GM12875 (cell line): ENCODE measurements at regions not wholly inside any gene's neighbourhood (a gene's known extent, or its start where the extent isn't known, plus 50 kb on each side); places are given as distances from the start of the nearest gene placed in this dataset.

Experiments
- H3K4me3 ChIP-seq: one replicate; pipeline ENCODE4 v1.5.1; 2011; ENCODE audit warnings: low read depth, low read length, control low read depth
- TF ChIP-seq, protein P1 (sequence below): IDR thresholded peaks from 2 replicates; pipeline ENCODE4 v1.5.1; 2011; ENCODE audit warnings: low read depth, mild to moderate bottlenecking, control low read depth, inconsistent platforms, low read length, moderate library complexity, borderline replicate concordance; ENCODE audit not compliant: insufficient read depth

DNA sequence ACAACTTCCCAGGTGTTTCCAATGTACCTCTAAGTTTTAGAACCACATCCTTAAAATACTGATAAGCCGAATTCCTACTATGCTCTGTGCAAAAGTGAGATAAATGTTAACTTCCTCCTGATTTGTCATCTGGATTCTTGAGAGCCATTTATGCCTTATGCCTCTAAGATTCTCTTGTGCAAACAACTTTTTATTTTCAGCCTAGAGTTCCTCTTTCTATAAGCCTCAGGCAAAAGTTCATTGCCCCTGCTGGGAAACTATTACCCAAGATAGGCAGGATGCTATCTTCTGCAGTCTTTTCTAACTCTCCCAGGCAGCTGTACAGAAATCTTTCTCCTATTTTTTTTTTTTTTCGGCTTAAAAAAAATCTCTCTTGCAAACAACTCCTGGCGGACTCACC is 216.1 kb downstream of the KCNJ3 start:
- TF ChIP-seq, protein P1, sequence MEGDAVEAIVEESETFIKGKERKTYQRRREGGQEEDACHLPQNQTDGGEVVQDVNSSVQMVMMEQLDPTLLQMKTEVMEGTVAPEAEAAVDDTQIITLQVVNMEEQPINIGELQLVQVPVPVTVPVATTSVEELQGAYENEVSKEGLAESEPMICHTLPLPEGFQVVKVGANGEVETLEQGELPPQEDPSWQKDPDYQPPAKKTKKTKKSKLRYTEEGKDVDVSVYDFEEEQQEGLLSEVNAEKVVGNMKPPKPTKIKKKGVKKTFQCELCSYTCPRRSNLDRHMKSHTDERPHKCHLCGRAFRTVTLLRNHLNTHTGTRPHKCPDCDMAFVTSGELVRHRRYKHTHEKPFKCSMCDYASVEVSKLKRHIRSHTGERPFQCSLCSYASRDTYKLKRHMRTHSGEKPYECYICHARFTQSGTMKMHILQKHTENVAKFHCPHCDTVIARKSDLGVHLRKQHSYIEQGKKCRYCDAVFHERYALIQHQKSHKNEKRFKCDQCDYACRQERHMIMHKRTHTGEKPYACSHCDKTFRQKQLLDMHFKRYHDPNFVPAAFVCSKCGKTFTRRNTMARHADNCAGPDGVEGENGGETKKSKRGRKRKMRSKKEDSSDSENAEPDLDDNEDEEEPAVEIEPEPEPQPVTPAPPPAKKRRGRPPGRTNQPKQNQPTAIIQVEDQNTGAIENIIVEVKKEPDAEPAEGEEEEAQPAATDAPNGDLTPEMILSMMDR = no peak
- no peak overlapping the region for H3K4me3 ChIP-seq

DNA sequence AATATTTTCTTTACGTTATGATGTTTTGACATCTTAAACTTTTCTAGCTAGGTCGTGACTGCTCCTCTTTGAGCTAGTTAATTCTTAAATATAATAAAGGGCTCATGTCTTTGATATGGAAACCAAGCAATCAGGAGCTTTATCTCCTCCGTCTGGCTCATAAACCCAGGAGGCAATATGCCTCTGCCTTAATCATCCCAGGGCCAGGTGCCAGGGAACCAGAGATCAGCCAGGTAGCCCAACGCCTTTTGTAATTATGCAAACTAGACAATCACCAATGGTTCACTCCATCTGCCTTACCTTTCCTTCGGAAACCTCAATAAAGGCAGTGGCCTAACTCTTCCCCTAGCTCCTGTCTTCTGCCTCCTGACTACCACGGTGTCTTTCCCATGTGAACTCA is 213.7 kb downstream of the KCNJ3 start:
- TF ChIP-seq, protein P1 = no peak
- H3K4me3 ChIP-seq = no peak overlapping the region

DNA sequence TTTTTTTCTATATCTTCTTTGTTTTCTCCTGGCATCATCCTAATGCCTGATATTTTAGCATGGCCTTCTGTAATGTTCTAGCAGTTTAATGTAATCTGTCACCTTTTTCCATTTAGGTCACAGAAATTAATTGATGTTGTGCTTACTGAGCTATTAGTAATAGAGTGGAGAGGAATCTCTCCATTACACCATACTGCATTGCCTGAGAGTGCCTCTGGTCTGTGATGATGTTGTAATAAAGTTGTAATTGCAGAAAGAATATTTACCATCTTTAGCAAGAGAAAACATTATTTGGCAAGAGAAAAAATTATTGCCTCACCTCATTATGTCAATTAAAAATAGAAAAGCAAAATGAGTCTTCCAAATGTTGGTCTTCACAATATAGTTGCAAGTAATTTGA is 213.2 kb downstream of the KCNJ3 start:
- TF ChIP-seq, protein P1 = no peak

DNA sequence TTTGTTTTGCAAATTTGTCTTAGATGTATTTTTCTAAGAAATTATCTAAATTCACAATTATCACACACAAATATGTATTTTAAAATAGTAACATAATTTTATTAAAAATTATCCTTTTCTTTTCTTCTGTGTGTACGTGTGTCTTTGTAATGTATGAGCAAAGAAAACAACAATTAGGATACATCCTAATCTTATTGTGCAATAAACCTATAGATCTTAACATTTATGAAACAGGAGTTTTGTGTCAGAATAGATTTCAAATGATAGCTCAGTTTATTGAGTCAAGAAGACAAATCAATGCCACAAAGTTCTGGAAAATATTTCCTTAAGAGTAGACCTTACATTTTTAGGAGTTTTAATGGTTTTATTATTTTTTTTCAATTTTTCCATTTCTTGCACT is 212.2 kb downstream of the KCNJ3 start:
- no peak overlapping the region for H3K4me3 ChIP-seq
- TF ChIP-seq, protein P1 = no peak

More for the DNA sequence above, 213.2 kb downstream of the KCNJ3 start:
- H3K4me3 ChIP-seq = no peak overlapping the region

DNA sequence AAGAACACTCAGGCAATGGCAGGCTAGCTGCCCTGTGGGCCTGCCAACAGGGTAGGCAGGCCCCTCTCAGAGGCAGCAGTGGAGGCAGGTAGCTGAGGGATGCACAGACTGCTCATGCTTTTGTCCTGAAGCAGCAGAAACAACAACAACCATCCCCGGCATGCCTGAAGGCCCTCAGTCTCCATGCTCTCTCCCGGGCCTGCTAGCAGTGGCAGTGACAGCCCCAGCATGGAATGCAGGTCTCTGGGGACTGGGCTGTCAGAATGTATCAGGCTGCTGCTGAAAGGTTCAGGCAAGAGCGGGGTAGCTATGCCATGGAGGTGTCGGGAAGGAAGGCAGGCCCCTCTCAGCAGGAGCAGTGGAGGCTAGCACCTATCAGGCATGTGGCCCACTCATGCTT is 209.8 kb downstream of the KCNJ3 start:
- TF ChIP-seq, protein P1 = no peak
- no peak overlapping the region for H3K4me3 ChIP-seq
